ENCODE measurements at regions not wholly inside any gene's neighbourhood (a gene's known extent, or its start where the extent isn't known, plus 50 kb on each side); places are given as distances from the start of the nearest gene placed in this dataset.

- TF ChIP-seq, protein P1, sequence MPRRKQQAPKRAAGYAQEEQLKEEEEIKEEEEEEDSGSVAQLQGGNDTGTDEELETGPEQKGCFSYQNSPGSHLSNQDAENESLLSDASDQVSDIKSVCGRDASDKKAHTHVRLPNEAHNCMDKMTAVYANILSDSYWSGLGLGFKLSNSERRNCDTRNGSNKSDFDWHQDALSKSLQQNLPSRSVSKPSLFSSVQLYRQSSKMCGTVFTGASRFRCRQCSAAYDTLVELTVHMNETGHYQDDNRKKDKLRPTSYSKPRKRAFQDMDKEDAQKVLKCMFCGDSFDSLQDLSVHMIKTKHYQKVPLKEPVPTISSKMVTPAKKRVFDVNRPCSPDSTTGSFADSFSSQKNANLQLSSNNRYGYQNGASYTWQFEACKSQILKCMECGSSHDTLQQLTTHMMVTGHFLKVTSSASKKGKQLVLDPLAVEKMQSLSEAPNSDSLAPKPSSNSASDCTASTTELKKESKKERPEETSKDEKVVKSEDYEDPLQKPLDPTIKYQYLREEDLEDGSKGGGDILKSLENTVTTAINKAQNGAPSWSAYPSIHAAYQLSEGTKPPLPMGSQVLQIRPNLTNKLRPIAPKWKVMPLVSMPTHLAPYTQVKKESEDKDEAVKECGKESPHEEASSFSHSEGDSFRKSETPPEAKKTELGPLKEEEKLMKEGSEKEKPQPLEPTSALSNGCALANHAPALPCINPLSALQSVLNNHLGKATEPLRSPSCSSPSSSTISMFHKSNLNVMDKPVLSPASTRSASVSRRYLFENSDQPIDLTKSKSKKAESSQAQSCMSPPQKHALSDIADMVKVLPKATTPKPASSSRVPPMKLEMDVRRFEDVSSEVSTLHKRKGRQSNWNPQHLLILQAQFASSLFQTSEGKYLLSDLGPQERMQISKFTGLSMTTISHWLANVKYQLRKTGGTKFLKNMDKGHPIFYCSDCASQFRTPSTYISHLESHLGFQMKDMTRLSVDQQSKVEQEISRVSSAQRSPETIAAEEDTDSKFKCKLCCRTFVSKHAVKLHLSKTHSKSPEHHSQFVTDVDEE (CRISPR knock-in tag; IDR thresholded peaks at IDR 0.05), result no peak
- TF ChIP-seq RARB (CRISPR knock-in tag; IDR thresholded peaks at IDR 0.05) (no peak), ISL1 (CRISPR knock-in tag; IDR thresholded peaks at IDR 0.05) (no peak), BACH2 (CRISPR knock-in tag; IDR thresholded peaks at IDR 0.05; ENCODE audit: borderline replicate concordance) (no peak), CSDC2 (CRISPR knock-in tag; IDR thresholded peaks at IDR 0.05) (no peak), ZFP30 (CRISPR knock-in tag; IDR thresholded peaks at IDR 0.05) (no peak), ZFP3 (CRISPR knock-in tag; IDR thresholded peaks at IDR 0.05) (no peak)
- TF ChIP-seq, protein P2, sequence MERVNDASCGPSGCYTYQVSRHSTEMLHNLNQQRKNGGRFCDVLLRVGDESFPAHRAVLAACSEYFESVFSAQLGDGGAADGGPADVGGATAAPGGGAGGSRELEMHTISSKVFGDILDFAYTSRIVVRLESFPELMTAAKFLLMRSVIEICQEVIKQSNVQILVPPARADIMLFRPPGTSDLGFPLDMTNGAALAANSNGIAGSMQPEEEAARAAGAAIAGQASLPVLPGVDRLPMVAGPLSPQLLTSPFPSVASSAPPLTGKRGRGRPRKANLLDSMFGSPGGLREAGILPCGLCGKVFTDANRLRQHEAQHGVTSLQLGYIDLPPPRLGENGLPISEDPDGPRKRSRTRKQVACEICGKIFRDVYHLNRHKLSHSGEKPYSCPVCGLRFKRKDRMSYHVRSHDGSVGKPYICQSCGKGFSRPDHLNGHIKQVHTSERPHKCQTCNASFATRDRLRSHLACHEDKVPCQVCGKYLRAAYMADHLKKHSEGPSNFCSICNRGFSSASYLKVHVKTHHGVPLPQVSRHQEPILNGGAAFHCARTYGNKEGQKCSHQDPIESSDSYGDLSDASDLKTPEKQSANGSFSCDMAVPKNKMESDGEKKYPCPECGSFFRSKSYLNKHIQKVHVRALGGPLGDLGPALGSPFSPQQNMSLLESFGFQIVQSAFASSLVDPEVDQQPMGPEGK (CRISPR knock-in tag; IDR thresholded peaks at IDR 0.05; ENCODE audit: borderline replicate concordance), result no peak
- TF ChIP-seq, protein P3, sequence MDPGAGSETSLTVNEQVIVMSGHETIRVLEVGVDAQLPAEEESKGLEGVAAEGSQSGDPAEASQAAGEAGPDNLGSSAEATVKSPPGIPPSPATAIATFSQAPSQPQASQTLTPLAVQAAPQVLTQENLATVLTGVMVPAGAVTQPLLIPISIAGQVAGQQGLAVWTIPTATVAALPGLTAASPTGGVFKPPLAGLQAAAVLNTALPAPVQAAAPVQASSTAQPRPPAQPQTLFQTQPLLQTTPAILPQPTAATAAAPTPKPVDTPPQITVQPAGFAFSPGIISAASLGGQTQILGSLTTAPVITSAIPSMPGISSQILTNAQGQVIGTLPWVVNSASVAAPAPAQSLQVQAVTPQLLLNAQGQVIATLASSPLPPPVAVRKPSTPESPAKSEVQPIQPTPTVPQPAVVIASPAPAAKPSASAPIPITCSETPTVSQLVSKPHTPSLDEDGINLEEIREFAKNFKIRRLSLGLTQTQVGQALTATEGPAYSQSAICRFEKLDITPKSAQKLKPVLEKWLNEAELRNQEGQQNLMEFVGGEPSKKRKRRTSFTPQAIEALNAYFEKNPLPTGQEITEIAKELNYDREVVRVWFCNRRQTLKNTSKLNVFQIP (CRISPR knock-in tag; IDR thresholded peaks at IDR 0.05; ENCODE audit: borderline replicate concordance, low read depth), result no peak
These were observed 434.5 kb upstream of the B3GAT1 start for GRCh38 chr11:134846328-134847082.
